OCI-LY3 (cell line): ENCODE measurements at regions not wholly inside any gene's neighbourhood (a gene's known extent, or its start where the extent isn't known, plus 50 kb on each side); places are given as distances from the start of the nearest gene placed in this dataset.
"Not testable (repeated sequence)": the region's sequence is repeated elsewhere in the genome, so short reads cannot be mapped to it uniquely, and the experiment has no call there.

Experiments used
- H2AFZ ChIP-seq: fragments of 200-600, 300-600 bp; shearing (Covaris generic); 2 replicates; pipeline ENCODE4 v1.6.0; 2014; ENCODE audit warnings: antibody characterized with exemption, low read depth, low read length
- H3K27ac ChIP-seq: fragments of 200-600, 300-600 bp; sonication (generic); 2 replicates; pipeline ENCODE4 v1.5.1; 2014; ENCODE audit warnings: mild to moderate bottlenecking, low read length, moderate library complexity, mixed read lengths
- H3K27me3 ChIP-seq: fragments of 200-600, 300-600 bp; sonication (generic); 2 replicates; pipeline ENCODE4 v1.6.1; 2014; ENCODE audit warnings: low read depth, low read length, mixed read lengths
- H3K36me3 ChIP-seq: fragments of 200-600, 300-600 bp; sonication (generic); replicated peaks from 2 replicates; pipeline ENCODE3; 2014; ENCODE audit warnings: low read depth, low read length, mixed read lengths
- H3K4me1 ChIP-seq: fragments of 300-600, 200-600 bp; sonication (generic); 2 replicates; pipeline ENCODE4 v1.6.1; 2014; ENCODE audit warnings: low read length, mixed read lengths
- H3K4me2 ChIP-seq: fragments of 200-600, 300-600 bp; sonication (generic); 2 replicates; pipeline ENCODE4 v1.6.1; 2014; ENCODE audit warnings: low read length, mixed read lengths
- H3K4me3 ChIP-seq: fragments of 300-600, 200-600 bp; sonication (generic); 2 replicates; pipeline ENCODE4 v1.5.1; 2014; ENCODE audit warnings: antibody characterized with exemption, mild to moderate bottlenecking, low read length, moderate library complexity
- H3K79me2 ChIP-seq: fragments of 300-600, 200-600 bp; shearing (Covaris generic); 2 replicates; pipeline ENCODE4 v1.6.1; 2014; ENCODE audit warnings: mild to moderate bottlenecking, low read length, mixed read lengths
- H3K9ac ChIP-seq: fragments of 300-600, 200-600 bp; shearing (Covaris generic); 2 replicates; pipeline ENCODE4 v1.6.0; 2014; ENCODE audit warnings: mild to moderate bottlenecking, low read length, moderate library complexity
- H3K9me3 ChIP-seq: fragments of 200-600, 300-600 bp; shearing (Covaris generic); 2 replicates; pipeline ENCODE4 v1.6.1; 2014; ENCODE audit warnings: low read length, mixed read lengths; ENCODE audit not compliant: insufficient read depth
- H4K20me1 ChIP-seq: fragments of 200-600, 300-600 bp; sonication (generic); 2 replicates; pipeline ENCODE4 v1.6.1; 2016; ENCODE audit warnings: low read length, mixed read lengths; ENCODE audit not compliant: insufficient read depth
- EZH2phosphoT487 ChIP-seq: fragments of 200-600 bp; shearing (Covaris generic); IDR thresholded peaks from 2 replicates; pipeline ENCODE4 v1.6.1; 2018; ENCODE audit warnings: antibody characterized with exemption, mixed run types, low read depth
- TF ChIP-seq, protein P1 (sequence below): fragments of 200-600, 300-600 bp; sonication (generic); IDR thresholded peaks from 2 replicates; pipeline ENCODE4 v1.5.1; 2014; ENCODE audit warnings: antibody characterized with exemption, low read length, low read depth

- no peak for TF ChIP-seq EZH2phosphoT487
- TF ChIP-seq, protein P1, sequence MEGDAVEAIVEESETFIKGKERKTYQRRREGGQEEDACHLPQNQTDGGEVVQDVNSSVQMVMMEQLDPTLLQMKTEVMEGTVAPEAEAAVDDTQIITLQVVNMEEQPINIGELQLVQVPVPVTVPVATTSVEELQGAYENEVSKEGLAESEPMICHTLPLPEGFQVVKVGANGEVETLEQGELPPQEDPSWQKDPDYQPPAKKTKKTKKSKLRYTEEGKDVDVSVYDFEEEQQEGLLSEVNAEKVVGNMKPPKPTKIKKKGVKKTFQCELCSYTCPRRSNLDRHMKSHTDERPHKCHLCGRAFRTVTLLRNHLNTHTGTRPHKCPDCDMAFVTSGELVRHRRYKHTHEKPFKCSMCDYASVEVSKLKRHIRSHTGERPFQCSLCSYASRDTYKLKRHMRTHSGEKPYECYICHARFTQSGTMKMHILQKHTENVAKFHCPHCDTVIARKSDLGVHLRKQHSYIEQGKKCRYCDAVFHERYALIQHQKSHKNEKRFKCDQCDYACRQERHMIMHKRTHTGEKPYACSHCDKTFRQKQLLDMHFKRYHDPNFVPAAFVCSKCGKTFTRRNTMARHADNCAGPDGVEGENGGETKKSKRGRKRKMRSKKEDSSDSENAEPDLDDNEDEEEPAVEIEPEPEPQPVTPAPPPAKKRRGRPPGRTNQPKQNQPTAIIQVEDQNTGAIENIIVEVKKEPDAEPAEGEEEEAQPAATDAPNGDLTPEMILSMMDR, result no peak
- H2AFZ ChIP-seq, result no peak overlapping the region
- no peaks in the 10 kb centered on the region for H3K79me2 ChIP-seq
- H3K4me3 ChIP-seq, result no peak overlapping the region
- no peaks in the 10 kb centered on the region for H3K27me3 ChIP-seq
- H3K27ac ChIP-seq, result no peak overlapping the region
- no peaks in the 10 kb centered on the region; the same call in 1 of the 2 replicates for H4K20me1 ChIP-seq
- H3K9me3 ChIP-seq, result no peaks in the 10 kb centered on the region
- H3K4me2 ChIP-seq, result no peak overlapping the region
- no peaks in the 10 kb centered on the region for H3K36me3 ChIP-seq
- no peaks in the 10 kb centered on the region for H3K4me1 ChIP-seq
- no peak overlapping the region for H3K9ac ChIP-seq
These were observed 353.3 kb downstream of the PAX1 start for GRCh38 chr20:22058746-22059145.

DNA sequence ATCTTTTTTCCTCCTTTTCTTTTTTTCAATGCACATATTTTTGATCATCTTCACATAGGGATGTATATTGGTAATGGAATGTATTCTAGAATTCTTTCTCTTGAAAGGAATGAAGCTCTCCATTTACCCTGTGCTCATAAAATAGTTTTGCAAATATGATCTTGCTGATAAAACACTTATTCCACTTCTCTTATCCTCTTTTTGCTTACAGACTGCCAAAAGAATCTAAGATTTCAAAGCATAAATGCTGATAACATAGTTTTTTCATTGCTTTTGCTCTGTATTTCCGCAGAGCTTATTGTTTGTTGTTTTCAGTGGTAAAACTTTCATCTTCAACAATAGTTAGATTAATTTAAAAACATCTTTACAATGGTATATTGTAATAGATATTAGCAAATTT, 350.5 kb downstream of the PAX1 start:
- Histone ChIP-seq H3K36me3 (no peaks in the 10 kb centered on the region), H3K9ac (no peak overlapping the region), H3K9me3 (no peaks in the 10 kb centered on the region), H2AFZ (no peak overlapping the region), H3K27ac (no peak overlapping the region), H3K79me2 (no peaks in the 10 kb centered on the region), H3K4me3 (no peak overlapping the region), H3K4me2 (no peak overlapping the region), H3K27me3 (no peaks in the 10 kb centered on the region), H4K20me1 (no peaks in the 10 kb centered on the region; the same call in 1 of the 2 replicates), H3K4me1 (no peaks in the 10 kb centered on the region)
- TF ChIP-seq EZH2phosphoT487, result no peak
- TF ChIP-seq, protein P1, result no peak

GRCh38 chr20:22052025-22052650, 346.7 kb downstream of the PAX1 start:
- H2AFZ ChIP-seq, result no peak overlapping the region
- no peak overlapping the region for H3K27ac ChIP-seq
- no peak overlapping the region for H3K4me2 ChIP-seq

GRCh38 chr20:22045956-22046507, 340.6 kb downstream of the PAX1 start:
- not testable (repeated sequence) for H3K27ac ChIP-seq, H3K4me3 ChIP-seq, H3K27me3 ChIP-seq, H3K4me1 ChIP-seq, H3K36me3 ChIP-seq, H3K4me2 ChIP-seq, H4K20me1 ChIP-seq, H3K9ac ChIP-seq, H2AFZ ChIP-seq, H3K79me2 ChIP-seq, H3K9me3 ChIP-seq

More at GRCh38 chr20:22052025-22052650, 346.7 kb downstream of the PAX1 start:
- H4K20me1 ChIP-seq, result no peaks in the 10 kb centered on the region
- no peak for TF ChIP-seq EZH2phosphoT487
- TF ChIP-seq, protein P1, result no peak
- H3K4me3 ChIP-seq, result no peak overlapping the region
- no peaks in the 10 kb centered on the region for H3K27me3 ChIP-seq
- no peak overlapping the region for H3K9ac ChIP-seq
- no peaks in the 10 kb centered on the region for H3K4me1 ChIP-seq
- no peaks in the 10 kb centered on the region for H3K36me3 ChIP-seq
- H3K9me3 ChIP-seq, result no peaks in the 10 kb centered on the region
- H3K79me2 ChIP-seq, result no peaks in the 10 kb centered on the region
